Erythroblast (primary cell): ENCODE measurements at regions not wholly inside any gene's neighbourhood (a gene's known extent, or its start where the extent isn't known, plus 50 kb on each side); places are given as distances from the start of the nearest gene placed in this dataset.

Experiments used
- DNase-seq, 2 experiments: peaks; one replicate each; lab custom pipeline; 2025; lab: John Stamatoyannopoulos, UW
- GATA1 ChIP-seq: IDR thresholded peaks from 2 replicates; pipeline ENCODE4 v1.6.1; 2011; ENCODE audit warnings: low read depth, mild to moderate bottlenecking, control low read depth, low read length, moderate library complexity
- POLR2A ChIP-seq: IDR thresholded peaks from 2 replicates; pipeline ENCODE4 v1.6.1; 2011; ENCODE audit warnings: mild to moderate bottlenecking, low read length

GRCh38 chr7:81648716-81649115 lies 121.1 kb downstream of the HGF start:
- no peak for DNase-seq
- TF ChIP-seq GATA1: no peak
- TF ChIP-seq POLR2A: no peak

DNA sequence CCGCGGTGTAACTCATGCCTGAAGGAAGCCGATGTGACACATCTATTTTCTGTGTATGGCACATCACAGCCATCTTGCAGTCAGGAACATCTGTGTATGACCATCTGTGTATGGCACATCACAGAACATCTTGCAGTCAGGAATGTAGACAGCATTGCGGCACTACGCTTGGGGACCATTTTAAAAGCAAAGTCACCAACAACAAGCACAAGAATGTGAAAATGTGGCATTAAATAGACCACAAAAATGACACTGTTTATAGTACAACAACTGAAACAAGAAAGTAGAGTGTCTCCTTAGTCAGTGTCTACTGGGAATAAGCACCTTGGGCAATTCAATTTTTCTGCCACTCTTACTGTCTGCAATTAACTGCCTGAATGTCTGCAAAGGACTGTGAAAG lies 124.4 kb downstream of the HGF start:
- no peak for TF ChIP-seq GATA1
- TF ChIP-seq POLR2A: no peak
- DNase-seq: no peak

- TF ChIP-seq POLR2A: no peak
- no peak for TF ChIP-seq GATA1
- no peak for DNase-seq
These were observed 128.0 kb downstream of the HGF start for GRCh38 chr7:81641873-81642272.

GRCh38 chr7:81638198-81638597 lies 131.6 kb downstream of the HGF start:
- DNase-seq: no peak

DNA sequence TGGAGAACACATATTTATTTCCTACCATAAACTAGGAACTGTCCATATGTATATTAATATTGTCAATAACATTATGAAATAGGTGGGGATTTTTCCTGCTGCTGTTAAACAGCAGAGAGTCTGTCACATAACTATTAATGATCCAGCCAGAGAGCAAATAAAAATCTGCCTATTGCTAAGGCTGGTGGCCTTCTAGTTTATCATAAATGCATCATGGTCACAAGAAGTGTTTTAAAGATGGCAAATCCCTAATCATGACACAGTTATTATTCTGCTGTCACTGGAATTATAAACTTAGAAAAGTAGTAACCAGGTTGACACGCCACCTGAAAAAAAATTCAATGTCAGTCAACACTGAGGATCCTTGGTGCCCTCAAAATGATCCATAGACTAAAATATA lies 132.3 kb downstream of the HGF start:
- no peak for TF ChIP-seq POLR2A
- no peak for TF ChIP-seq GATA1

More at GRCh38 chr7:81638198-81638597, 131.6 kb downstream of the HGF start:
- no peak for TF ChIP-seq POLR2A

DNA sequence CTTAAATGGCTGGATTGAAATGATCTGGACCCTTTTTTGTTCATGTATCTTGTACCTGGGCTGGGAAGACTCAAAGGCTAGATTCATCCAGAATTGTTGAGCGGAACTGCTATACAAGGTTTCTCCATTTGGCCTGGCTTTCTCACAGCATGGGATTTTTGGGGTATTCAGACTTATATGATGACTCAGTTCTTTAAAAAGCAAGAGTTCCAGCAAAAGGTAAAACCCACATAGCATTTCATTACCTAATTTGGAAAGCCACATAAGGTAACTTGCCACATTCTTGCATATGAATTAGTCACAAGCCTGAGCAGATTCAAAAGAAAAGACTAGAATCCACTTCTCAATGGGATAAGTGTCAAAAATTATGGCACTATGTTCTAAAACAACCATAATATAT lies 137.4 kb downstream of the HGF start:
- DNase-seq: no peak
- no peak for TF ChIP-seq GATA1
- no peak for TF ChIP-seq POLR2A

More for the DNA sequence above, 132.3 kb downstream of the HGF start:
- DNase-seq: no peak

DNA sequence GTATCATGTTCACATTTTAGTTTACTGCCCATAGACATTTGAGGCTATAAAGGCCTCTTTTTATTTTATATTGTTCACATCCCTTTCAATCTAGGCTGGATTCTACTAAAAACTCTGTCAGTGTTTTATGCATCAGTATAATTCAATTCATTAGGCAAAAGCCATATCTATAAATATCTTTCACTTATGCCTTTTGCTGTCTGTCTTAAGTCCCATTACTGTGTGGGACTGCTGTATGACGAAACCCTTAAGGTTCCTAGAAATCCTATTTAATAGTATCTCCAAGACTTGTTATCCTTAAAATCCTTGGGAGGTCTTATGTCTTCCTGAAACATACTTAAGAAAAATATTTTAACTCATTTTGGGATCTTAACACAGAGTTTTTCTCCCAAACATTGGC lies 139.2 kb downstream of the HGF start:
- TF ChIP-seq GATA1 (no peak), POLR2A (no peak)
- DNase-seq: no peak

GRCh38 chr7:81629702-81630101 lies 140.1 kb downstream of the HGF start:
- no peak for TF ChIP-seq POLR2A
- TF ChIP-seq GATA1: no peak
- no peak for DNase-seq

GRCh38 chr7:81628951-81629350 lies 140.9 kb downstream of the HGF start:
- no peak for TF ChIP-seq GATA1
- TF ChIP-seq POLR2A: no peak
- DNase-seq: no peak

- DNase-seq: no peak
- no peak for TF ChIP-seq GATA1
- no peak for TF ChIP-seq POLR2A
These were observed 142.1 kb downstream of the HGF start for GRCh38 chr7:81627536-81628287.

- DNase-seq: no peak
- no peak for TF ChIP-seq GATA1
- TF ChIP-seq POLR2A: no peak
These were observed 143.8 kb downstream of the HGF start for GRCh38 chr7:81626008-81626407.

- TF ChIP-seq POLR2A (no peak), GATA1 (no peak)
- DNase-seq: no peak
These were observed 144.9 kb downstream of the HGF start for GRCh38 chr7:81624650-81625631.

DNA sequence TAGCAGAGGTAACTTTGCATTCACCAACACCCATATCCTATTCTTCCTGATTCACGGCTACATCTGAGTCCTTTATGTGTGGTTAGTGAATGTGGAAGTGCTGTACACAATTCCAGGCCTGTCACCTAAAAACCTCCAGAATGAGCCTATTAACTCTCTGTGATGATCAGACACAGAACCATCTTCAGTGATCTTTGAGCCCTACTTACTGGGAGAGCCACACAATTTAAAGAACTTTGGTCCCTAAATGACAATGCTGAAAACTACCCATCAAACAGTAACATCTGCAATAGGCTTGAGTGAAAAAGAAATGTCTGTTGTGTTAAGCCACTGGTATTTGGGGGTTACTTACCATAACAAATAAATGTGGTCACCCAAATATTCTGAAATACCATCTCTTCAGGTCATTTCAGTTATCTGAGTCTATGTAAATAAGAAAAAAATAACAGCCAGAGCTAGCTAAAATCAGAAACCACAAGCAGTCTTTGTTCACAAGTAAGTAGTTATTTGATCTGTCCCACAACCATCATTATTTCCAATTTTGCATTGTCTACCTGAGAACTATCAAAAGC lies 145.7 kb downstream of the HGF start:
- TF ChIP-seq POLR2A (no peak), GATA1 (no peak)
- DNase-seq: no peak

- TF ChIP-seq GATA1 (no peak), POLR2A (no peak)
These were observed 146.5 kb downstream of the HGF start for GRCh38 chr7:81623251-81623855.

More at GRCh38 chr7:81623251-81623855, 146.5 kb downstream of the HGF start:
- no peak for DNase-seq
